ENCODE measurements at regions not wholly inside any gene's neighbourhood (a gene's known extent, or its start where the extent isn't known, plus 50 kb on each side); places are given as distances from the start of the nearest gene placed in this dataset.

- peaks cover 12% of the 10 kb centered on the region for H3K9me3 ChIP-seq (ENCODE audit: control insufficient read depth, insufficient read depth, low read length)
- no peaks in the 10 kb centered on the region for H3K27me3 ChIP-seq (ENCODE audit: control insufficient read depth, insufficient read depth, low read length)
- H3K9ac ChIP-seq (ENCODE audit: low read depth, low read length): no peak overlapping the region
- H3K36me3 ChIP-seq (ENCODE audit: control insufficient read depth, insufficient read depth, low read length): no peaks in the 10 kb centered on the region
- peaks cover 11% of the 10 kb centered on the region for H3K4me1 ChIP-seq (ENCODE audit: control insufficient read depth, insufficient read depth, low read length)
- no peak overlapping the region for H3K4me3 ChIP-seq (ENCODE audit: low read depth, low read length)
Measured at GRCh38 chr7:12080006-12080405, 131.1 kb upstream of the TMEM106B start.

GRCh38 chr7:12085516-12085915 is 125.6 kb upstream of the TMEM106B start:
- Histone ChIP-seq H3K9me3 (ENCODE audit: control insufficient read depth, insufficient read depth, low read length) (no peaks in the 10 kb centered on the region), H3K36me3 (ENCODE audit: control insufficient read depth, insufficient read depth, low read length) (no peaks in the 10 kb centered on the region), H3K9ac (ENCODE audit: low read depth, low read length) (no peak overlapping the region), H3K27me3 (ENCODE audit: control insufficient read depth, insufficient read depth, low read length) (no peaks in the 10 kb centered on the region), H3K4me3 (ENCODE audit: low read depth, low read length) (no peak overlapping the region), H3K4me1 (ENCODE audit: control insufficient read depth, insufficient read depth, low read length) (peaks cover 4% of the 10 kb centered on the region)

GRCh38 chr7:12089951-12090756 is 120.9 kb upstream of the TMEM106B start:
- no peaks in the 10 kb centered on the region for H3K27me3 ChIP-seq (ENCODE audit: control insufficient read depth, insufficient read depth, low read length)
- peaks cover 7% of the 10 kb centered on the region for H3K4me1 ChIP-seq (ENCODE audit: control insufficient read depth, insufficient read depth, low read length)
- no peak overlapping the region for H3K4me3 ChIP-seq (ENCODE audit: low read depth, low read length)
- H3K36me3 ChIP-seq (ENCODE audit: control insufficient read depth, insufficient read depth, low read length): no peaks in the 10 kb centered on the region
- no peaks in the 10 kb centered on the region for H3K9me3 ChIP-seq (ENCODE audit: control insufficient read depth, insufficient read depth, low read length)
- H3K9ac ChIP-seq (ENCODE audit: low read depth, low read length): no peak overlapping the region

GRCh38 chr7:12090757-12091221 is 120.3 kb upstream of the TMEM106B start:
- H3K4me1 ChIP-seq (ENCODE audit: control insufficient read depth, insufficient read depth, low read length): peaks cover 7% of the 10 kb centered on the region
- H3K27me3 ChIP-seq (ENCODE audit: control insufficient read depth, insufficient read depth, low read length): no peaks in the 10 kb centered on the region
- H3K36me3 ChIP-seq (ENCODE audit: control insufficient read depth, insufficient read depth, low read length): no peaks in the 10 kb centered on the region
- H3K4me3 ChIP-seq (ENCODE audit: low read depth, low read length): no peak overlapping the region
- no peaks in the 10 kb centered on the region for H3K9me3 ChIP-seq (ENCODE audit: control insufficient read depth, insufficient read depth, low read length)
- H3K9ac ChIP-seq (ENCODE audit: low read depth, low read length): no peak overlapping the region

GRCh38 chr7:12091231-12091630 is 119.9 kb upstream of the TMEM106B start:
- Histone ChIP-seq H3K36me3 (ENCODE audit: control insufficient read depth, insufficient read depth, low read length) (no peaks in the 10 kb centered on the region), H3K9me3 (ENCODE audit: control insufficient read depth, insufficient read depth, low read length) (no peaks in the 10 kb centered on the region), H3K9ac (ENCODE audit: low read depth, low read length) (no peak overlapping the region), H3K27me3 (ENCODE audit: control insufficient read depth, insufficient read depth, low read length) (no peaks in the 10 kb centered on the region), H3K4me3 (ENCODE audit: low read depth, low read length) (no peak overlapping the region), H3K4me1 (ENCODE audit: control insufficient read depth, insufficient read depth, low read length) (peaks cover 7% of the 10 kb centered on the region)

- Histone ChIP-seq H3K9ac (ENCODE audit: low read depth, low read length) (no peak overlapping the region), H3K9me3 (ENCODE audit: control insufficient read depth, insufficient read depth, low read length) (no peaks in the 10 kb centered on the region), H3K36me3 (ENCODE audit: control insufficient read depth, insufficient read depth, low read length) (no peaks in the 10 kb centered on the region), H3K4me3 (ENCODE audit: low read depth, low read length) (no peak overlapping the region), H3K4me1 (ENCODE audit: control insufficient read depth, insufficient read depth, low read length) (peaks cover 7% of the 10 kb centered on the region), H3K27me3 (ENCODE audit: control insufficient read depth, insufficient read depth, low read length) (no peaks in the 10 kb centered on the region)
Measured at GRCh38 chr7:12092499-12093130, 118.5 kb upstream of the TMEM106B start.

GRCh38 chr7:12093365-12093764 is 117.7 kb upstream of the TMEM106B start:
- H3K4me3 ChIP-seq (ENCODE audit: low read depth, low read length): no peak overlapping the region
- peaks cover 7% of the 10 kb centered on the region for H3K4me1 ChIP-seq (ENCODE audit: control insufficient read depth, insufficient read depth, low read length)
- H3K9ac ChIP-seq (ENCODE audit: low read depth, low read length): no peak overlapping the region
- H3K27me3 ChIP-seq (ENCODE audit: control insufficient read depth, insufficient read depth, low read length): no peaks in the 10 kb centered on the region
- no peaks in the 10 kb centered on the region for H3K36me3 ChIP-seq (ENCODE audit: control insufficient read depth, insufficient read depth, low read length)
- no peaks in the 10 kb centered on the region for H3K9me3 ChIP-seq (ENCODE audit: control insufficient read depth, insufficient read depth, low read length)

- H3K4me3 ChIP-seq (ENCODE audit: low read depth, low read length): no peak overlapping the region
- no peaks in the 10 kb centered on the region for H3K9me3 ChIP-seq (ENCODE audit: control insufficient read depth, insufficient read depth, low read length)
- no peaks in the 10 kb centered on the region for H3K36me3 ChIP-seq (ENCODE audit: control insufficient read depth, insufficient read depth, low read length)
- no peaks in the 10 kb centered on the region for H3K27me3 ChIP-seq (ENCODE audit: control insufficient read depth, insufficient read depth, low read length)
- H3K4me1 ChIP-seq (ENCODE audit: control insufficient read depth, insufficient read depth, low read length): peaks cover 7% of the 10 kb centered on the region
- H3K9ac ChIP-seq (ENCODE audit: low read depth, low read length): no peak overlapping the region
Measured at GRCh38 chr7:12094365-12094921, 116.7 kb upstream of the TMEM106B start.

- no peaks in the 10 kb centered on the region for H3K27me3 ChIP-seq (ENCODE audit: control insufficient read depth, insufficient read depth, low read length)
- no peaks in the 10 kb centered on the region for H3K36me3 ChIP-seq (ENCODE audit: control insufficient read depth, insufficient read depth, low read length)
- no peak overlapping the region for H3K4me3 ChIP-seq (ENCODE audit: low read depth, low read length)
- no peak overlapping the region for H3K9ac ChIP-seq (ENCODE audit: low read depth, low read length)
- H3K4me1 ChIP-seq (ENCODE audit: control insufficient read depth, insufficient read depth, low read length): no peaks in the 10 kb centered on the region
- no peaks in the 10 kb centered on the region for H3K9me3 ChIP-seq (ENCODE audit: control insufficient read depth, insufficient read depth, low read length)
Measured at GRCh38 chr7:12102126-12102525, 109.0 kb upstream of the TMEM106B start.

GRCh38 chr7:12102527-12102926 is 108.6 kb upstream of the TMEM106B start:
- Histone ChIP-seq H3K4me3 (ENCODE audit: low read depth, low read length) (no peak overlapping the region), H3K4me1 (ENCODE audit: control insufficient read depth, insufficient read depth, low read length) (no peaks in the 10 kb centered on the region), H3K36me3 (ENCODE audit: control insufficient read depth, insufficient read depth, low read length) (no peaks in the 10 kb centered on the region), H3K27me3 (ENCODE audit: control insufficient read depth, insufficient read depth, low read length) (no peaks in the 10 kb centered on the region), H3K9ac (ENCODE audit: low read depth, low read length) (no peak overlapping the region), H3K9me3 (ENCODE audit: control insufficient read depth, insufficient read depth, low read length) (no peaks in the 10 kb centered on the region)

GRCh38 chr7:12103948-12104347 is 107.1 kb upstream of the TMEM106B start:
- Histone ChIP-seq H3K9me3 (ENCODE audit: control insufficient read depth, insufficient read depth, low read length) (no peaks in the 10 kb centered on the region), H3K36me3 (ENCODE audit: control insufficient read depth, insufficient read depth, low read length) (no peaks in the 10 kb centered on the region), H3K9ac (ENCODE audit: low read depth, low read length) (no peak overlapping the region), H3K4me1 (ENCODE audit: control insufficient read depth, insufficient read depth, low read length) (no peaks in the 10 kb centered on the region), H3K4me3 (ENCODE audit: low read depth, low read length) (no peak overlapping the region), H3K27me3 (ENCODE audit: control insufficient read depth, insufficient read depth, low read length) (no peaks in the 10 kb centered on the region)

GRCh38 chr7:12107381-12107780 is 103.7 kb upstream of the TMEM106B start:
- Histone ChIP-seq H3K4me1 (ENCODE audit: control insufficient read depth, insufficient read depth, low read length) (no peaks in the 10 kb centered on the region), H3K4me3 (ENCODE audit: low read depth, low read length) (no peak overlapping the region)

More at GRCh38 chr7:12107381-12107780, 103.7 kb upstream of the TMEM106B start:
- Histone ChIP-seq H3K27me3 (ENCODE audit: control insufficient read depth, insufficient read depth, low read length) (peaks cover 18% of the 10 kb centered on the region), H3K36me3 (ENCODE audit: control insufficient read depth, insufficient read depth, low read length) (no peaks in the 10 kb centered on the region), H3K9ac (ENCODE audit: low read depth, low read length) (no peak overlapping the region), H3K9me3 (ENCODE audit: control insufficient read depth, insufficient read depth, low read length) (no peaks in the 10 kb centered on the region)

All from iPS-15b (cell line).